ENCODE measurements at regions not wholly inside any gene's neighbourhood (a gene's known extent, or its start where the extent isn't known, plus 50 kb on each side); places are given as distances from the start of the nearest gene placed in this dataset.
"Not testable (repeated sequence)": the region's sequence is repeated elsewhere in the genome, so short reads cannot be mapped to it uniquely, and the experiment has no call there.

GRCh38 chr16:13629704-13630103 lies 290.2 kb upstream of the ERCC4 start:
- no peak overlapping the region for H3K4me3 ChIP-seq (ENCODE audit: low read depth, low read length)
- TF ChIP-seq, protein P1, sequence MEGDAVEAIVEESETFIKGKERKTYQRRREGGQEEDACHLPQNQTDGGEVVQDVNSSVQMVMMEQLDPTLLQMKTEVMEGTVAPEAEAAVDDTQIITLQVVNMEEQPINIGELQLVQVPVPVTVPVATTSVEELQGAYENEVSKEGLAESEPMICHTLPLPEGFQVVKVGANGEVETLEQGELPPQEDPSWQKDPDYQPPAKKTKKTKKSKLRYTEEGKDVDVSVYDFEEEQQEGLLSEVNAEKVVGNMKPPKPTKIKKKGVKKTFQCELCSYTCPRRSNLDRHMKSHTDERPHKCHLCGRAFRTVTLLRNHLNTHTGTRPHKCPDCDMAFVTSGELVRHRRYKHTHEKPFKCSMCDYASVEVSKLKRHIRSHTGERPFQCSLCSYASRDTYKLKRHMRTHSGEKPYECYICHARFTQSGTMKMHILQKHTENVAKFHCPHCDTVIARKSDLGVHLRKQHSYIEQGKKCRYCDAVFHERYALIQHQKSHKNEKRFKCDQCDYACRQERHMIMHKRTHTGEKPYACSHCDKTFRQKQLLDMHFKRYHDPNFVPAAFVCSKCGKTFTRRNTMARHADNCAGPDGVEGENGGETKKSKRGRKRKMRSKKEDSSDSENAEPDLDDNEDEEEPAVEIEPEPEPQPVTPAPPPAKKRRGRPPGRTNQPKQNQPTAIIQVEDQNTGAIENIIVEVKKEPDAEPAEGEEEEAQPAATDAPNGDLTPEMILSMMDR (IDR thresholded peaks at IDR 0.05; ENCODE audit: low read depth, low read length, missing control alignments) = no peak
- DNase-seq (ENCODE audit: low read depth) = no peak
- in situ Hi-C loops (cut with HindIII; ENCODE audit: low sequenced_read_pairs) = no loop called here

DNA sequence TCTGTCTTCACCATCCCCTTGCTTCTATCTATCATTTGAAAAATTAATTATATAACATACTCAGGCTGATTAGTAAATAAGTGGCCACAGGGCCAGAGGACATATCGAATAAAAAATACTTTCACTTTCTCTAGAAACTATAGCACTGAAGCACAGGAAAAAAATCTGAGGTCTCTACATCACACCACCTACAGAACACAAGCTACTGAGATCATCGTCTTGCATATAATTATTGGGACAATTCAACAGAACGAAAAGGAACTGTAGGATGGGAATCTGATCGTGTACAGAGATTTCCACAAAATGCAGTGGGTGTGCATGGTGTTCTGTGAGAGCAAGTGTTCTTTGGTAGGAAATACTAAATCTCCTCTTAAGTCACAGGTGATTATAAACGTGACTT lies 289.6 kb upstream of the ERCC4 start:
- DNase-seq (ENCODE audit: low read depth) = no peak

GRCh38 chr16:13631213-13631767 lies 288.7 kb upstream of the ERCC4 start:
- H3K4me3 ChIP-seq (ENCODE audit: low read depth, low read length) = no peak overlapping the region
- TF ChIP-seq, protein P1 (IDR thresholded peaks at IDR 0.05; ENCODE audit: low read depth, low read length, missing control alignments) = no peak
- in situ Hi-C loops (cut with HindIII; ENCODE audit: low sequenced_read_pairs) = no loop called here
- no peak for DNase-seq (ENCODE audit: low read depth)

More for the DNA sequence above, 289.6 kb upstream of the ERCC4 start:
- TF ChIP-seq, protein P1 (IDR thresholded peaks at IDR 0.05; ENCODE audit: low read depth, low read length, missing control alignments) = no peak
- no peak overlapping the region for H3K4me3 ChIP-seq (ENCODE audit: low read depth, low read length)
- in situ Hi-C loops (cut with HindIII; ENCODE audit: low sequenced_read_pairs) = no loop called here

GRCh38 chr16:13631916-13632315 lies 288.0 kb upstream of the ERCC4 start:
- no peak for DNase-seq (ENCODE audit: low read depth)
- in situ Hi-C loops (cut with HindIII; ENCODE audit: low sequenced_read_pairs) = no loop called here
- TF ChIP-seq, protein P1 (IDR thresholded peaks at IDR 0.05; ENCODE audit: low read depth, low read length, missing control alignments) = no peak
- no peak overlapping the region for H3K4me3 ChIP-seq (ENCODE audit: low read depth, low read length)

GRCh38 chr16:13632504-13632903 lies 287.4 kb upstream of the ERCC4 start:
- H3K4me3 ChIP-seq (ENCODE audit: low read depth, low read length); in situ Hi-C loops (cut with HindIII; ENCODE audit: low sequenced_read_pairs); DNase-seq (ENCODE audit: low read depth): not testable (repeated sequence)

DNA sequence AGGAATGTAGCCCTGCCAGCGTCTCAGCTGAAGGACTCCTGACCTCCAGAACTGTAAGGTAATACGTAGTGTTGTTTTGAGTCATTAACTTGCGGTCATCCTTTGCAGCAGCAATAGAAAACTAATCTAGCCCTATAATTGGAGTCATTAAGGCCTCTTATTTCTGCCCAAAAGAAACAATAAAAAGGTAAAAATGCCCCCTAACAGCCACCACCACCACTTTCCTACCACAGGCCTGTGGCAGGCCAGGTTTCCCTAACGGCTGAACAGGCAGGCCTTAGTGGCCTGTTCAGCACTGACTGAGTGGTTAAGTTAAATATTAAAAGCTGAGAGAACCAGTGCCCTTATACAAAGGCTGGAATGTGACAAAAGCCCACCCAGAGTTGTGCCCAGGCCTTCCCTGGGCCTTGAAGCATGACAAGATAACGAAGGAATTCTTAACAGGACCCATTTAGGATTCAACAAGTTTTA lies 286.5 kb upstream of the ERCC4 start:
- TF ChIP-seq, protein P1 (IDR thresholded peaks at IDR 0.05; ENCODE audit: low read depth, low read length, missing control alignments) = no peak
- in situ Hi-C loops (cut with HindIII; ENCODE audit: low sequenced_read_pairs) = no loop called here
- DNase-seq (ENCODE audit: low read depth) = no peak
- no peak overlapping the region for H3K4me3 ChIP-seq (ENCODE audit: low read depth, low read length)

GRCh38 chr16:13634253-13634652 lies 285.7 kb upstream of the ERCC4 start:
- DNase-seq (ENCODE audit: low read depth) = no peak
- in situ Hi-C loops (cut with HindIII; ENCODE audit: low sequenced_read_pairs) = no loop called here
- TF ChIP-seq, protein P1 (IDR thresholded peaks at IDR 0.05; ENCODE audit: low read depth, low read length, missing control alignments) = no peak
- no peak overlapping the region for H3K4me3 ChIP-seq (ENCODE audit: low read depth, low read length)
